Stimulated activated CD4-positive, alpha-beta T cell treated with anti-CD3 and anti-CD28 coated beads, Interleukin-2, amount 100 ng/mL, for 4 hours (primary cell): ENCODE measurements at regions not wholly inside any gene's neighbourhood (a gene's known extent, or its start where the extent isn't known, plus 50 kb on each side); places are given as distances from the start of the nearest gene placed in this dataset.
"Not testable (repeated sequence)": the region's sequence is repeated elsewhere in the genome, so short reads cannot be mapped to it uniquely, and the experiment has no call there.

Experiments used
- DNase-seq: peaks from one replicate; pipeline ENCODE4 v3.0.0-alpha.2; 2020; ENCODE audit warnings: low read depth

- no peak for DNase-seq
Measured at GRCh38 chr14:99004112-99004511, 267.9 kb downstream of the BCL11B start.

DNA sequence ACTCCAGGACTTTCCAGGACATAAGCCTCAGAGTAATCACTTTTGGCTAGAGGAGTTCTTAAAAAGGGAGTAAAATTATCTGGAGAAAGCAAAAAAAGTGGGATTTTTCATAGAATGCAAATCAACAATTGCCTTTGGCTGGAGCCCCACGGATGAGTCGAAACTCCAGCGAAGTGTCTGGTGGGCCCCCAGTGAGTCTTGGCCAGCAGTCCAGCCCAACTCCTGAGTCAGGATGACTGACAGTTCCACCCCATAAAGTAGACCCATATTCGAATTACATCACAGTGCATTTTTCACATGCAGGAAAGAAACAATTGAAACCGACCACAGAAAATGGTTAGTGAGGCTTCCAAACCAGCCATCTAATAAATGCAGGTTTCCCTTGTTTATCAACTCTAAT, 265.7 kb downstream of the BCL11B start:
- no peak for DNase-seq

- no peak for DNase-seq
Measured at GRCh38 chr14:99007795-99008194, 264.2 kb downstream of the BCL11B start.

DNA sequence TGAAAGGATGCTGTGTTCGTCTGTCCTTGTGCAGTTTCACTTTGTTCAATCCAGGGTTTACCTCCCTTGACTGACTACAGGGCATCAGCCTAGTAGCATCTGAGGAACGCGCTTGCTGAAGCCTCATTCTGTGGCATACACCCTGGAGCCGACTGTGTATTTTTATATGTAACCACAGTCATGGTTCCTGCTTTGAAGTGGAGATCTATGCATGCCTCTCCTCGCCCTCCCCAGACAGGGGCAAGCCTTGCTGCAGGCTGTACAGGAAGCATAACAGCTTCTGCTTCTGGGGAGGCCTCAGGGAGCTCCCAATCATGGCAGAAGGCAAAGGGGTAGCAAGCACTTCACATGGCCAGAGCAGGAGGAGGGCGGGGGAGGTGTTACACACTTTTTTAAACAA, 262.1 kb downstream of the BCL11B start:
- no peak for DNase-seq

DNA sequence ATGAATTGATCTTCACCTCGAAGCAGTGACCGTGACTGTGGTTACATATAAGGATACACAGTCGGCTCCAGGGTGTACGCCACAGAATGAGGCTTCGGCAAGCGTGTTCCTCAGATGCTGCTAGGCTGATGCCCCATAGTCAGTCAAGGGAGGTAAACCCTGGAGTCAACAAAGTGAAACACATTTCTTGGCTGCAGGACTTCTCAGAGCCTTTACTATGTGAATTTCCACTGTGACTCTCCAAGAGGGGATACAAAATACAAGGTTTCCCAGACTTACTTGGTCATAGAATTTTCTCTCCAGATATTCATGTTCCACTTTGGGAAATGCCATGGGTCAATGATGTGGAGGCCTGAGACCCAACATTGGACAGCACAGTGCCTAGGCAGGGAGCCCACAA, 260.6 kb downstream of the BCL11B start:
- no peak for DNase-seq

DNA sequence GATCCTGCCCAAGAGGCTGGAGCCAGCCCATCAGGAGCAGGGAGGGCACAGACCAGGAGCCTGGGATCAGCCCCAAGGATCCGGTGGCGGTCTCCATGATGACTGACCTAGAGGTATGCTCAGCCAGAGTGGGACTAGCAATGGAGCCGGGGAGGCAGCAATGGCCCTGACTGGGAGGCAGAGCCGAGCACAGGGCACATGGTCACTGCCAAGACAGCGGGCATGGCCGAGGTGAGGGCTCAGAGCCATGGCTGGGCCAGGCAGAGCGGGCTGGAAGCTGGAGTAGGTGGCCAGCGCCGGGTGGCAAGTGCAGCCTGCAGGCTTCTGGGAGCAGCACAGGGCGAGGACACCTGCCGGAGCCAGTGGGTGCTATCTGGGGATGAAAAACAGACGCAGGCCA, 259.3 kb downstream of the BCL11B start:
- no peak for DNase-seq

- DNase-seq: no peak
Measured at GRCh38 chr14:99015833-99016232, 256.2 kb downstream of the BCL11B start.

DNA sequence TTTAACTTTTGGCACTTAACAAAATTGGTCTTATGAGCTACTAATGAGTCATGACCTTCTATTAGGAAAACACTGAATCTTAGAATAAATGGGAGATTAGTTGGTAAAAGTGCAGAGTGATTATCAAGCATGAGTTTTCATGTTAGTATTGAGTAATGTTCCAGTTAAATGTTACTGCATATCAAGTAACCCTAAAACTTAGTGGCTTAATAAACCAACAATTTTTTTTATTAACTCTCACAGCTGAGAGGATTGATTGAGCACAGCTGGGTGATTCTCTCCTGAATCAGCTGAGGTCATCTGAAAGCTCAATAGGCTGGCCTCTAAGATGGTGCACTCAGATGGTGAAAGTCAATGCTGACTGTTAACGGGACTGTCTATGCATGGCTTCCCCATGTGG, 248.6 kb downstream of the BCL11B start:
- no peak for DNase-seq

GRCh38 chr14:99024926-99025325, 247.1 kb downstream of the BCL11B start:
- no peak for DNase-seq

DNA sequence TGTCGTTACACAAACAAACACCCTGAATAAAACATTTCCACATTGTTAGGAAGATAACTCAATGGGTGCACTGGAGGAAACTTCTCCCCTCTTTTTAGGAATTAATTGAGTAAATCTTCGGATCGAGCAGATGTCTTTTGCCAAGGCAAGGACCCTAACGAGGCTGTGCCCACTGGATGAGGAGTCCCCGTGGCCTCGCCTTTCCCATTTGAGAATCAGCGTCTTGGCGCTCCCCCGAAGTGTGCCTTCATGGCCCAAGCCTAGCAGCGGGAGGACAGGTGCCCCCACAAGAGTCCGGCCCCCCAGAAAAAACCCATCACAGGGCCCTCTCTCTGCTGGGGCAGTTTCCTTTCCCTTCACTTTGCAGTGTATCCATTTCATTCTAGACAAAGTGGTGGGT, 246.6 kb downstream of the BCL11B start:
- DNase-seq: no peak

DNA sequence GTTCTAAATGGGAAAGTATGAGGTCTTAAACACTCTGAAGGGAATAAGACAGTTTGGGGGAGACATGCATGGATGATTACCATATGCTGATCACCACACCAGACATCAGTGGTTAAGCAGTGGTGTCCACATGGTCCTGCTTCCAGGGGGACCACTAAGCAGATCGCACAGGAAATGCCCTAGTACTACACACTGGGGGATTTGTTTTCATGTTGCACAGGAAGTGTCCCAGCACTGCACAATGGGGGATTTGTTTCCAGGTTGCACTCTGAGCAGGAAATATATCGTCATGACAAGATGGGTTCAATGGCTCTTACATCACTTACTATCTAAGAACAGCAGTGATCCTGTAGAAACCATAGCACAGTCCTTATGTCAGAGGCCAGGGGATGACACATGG, 245.5 kb downstream of the BCL11B start:
- DNase-seq: no peak

GRCh38 chr14:99028041-99028440, 244.0 kb downstream of the BCL11B start:
- DNase-seq: no peak

DNA sequence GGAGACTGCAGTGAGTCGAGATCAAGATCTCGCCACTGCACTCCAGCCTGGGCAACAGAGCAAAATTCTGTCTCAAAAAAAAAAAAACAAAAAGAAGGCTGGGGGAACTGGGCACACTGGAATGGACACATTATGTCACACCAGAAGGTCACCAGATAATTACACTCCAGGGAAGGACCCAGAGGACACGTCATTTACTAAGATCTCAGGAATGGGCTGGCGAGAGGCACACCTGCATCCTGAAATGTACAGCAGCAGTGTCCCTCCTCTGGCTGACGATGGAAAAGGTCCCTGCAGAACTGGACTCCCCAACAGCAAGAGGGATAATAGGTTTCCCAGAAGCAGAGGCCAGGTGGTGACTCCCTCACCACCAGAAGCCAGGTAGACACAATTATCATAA, 243.5 kb downstream of the BCL11B start:
- no peak for DNase-seq

DNA sequence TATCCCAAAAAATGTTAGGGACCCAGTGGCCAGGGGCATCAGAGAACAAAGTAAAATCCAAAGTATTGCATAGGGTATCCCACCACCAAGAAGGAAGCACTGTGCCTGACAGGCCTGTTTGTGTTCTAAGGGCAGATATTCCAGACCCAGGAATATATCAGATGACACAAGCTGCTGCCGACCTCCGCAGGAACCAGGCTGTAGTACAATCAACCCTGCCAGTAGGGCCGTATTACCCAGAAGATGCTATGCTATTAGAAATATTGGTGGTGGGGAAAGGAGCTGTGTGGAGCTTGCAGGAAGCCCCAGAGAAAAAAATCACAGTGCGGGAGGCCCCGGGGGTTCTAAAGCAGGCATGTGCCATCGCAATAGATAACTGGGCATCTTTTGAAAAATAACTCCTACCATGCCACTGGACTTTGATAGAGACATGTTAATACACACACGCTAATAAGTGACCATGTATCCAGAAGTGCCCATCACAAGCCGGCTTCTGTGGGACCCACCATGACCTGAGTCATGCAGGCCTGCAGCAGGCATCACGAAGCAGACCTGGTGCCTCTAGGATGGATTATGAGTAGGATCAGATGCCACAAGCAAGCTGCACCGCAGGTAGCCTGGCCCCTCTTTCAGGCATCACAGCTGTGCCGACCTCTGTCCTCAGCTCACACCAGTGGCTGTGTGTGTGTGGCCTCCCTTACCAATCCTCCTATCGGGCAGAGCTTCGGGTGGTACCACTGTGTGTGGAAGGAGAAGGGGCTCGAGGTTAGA, 242.7 kb downstream of the BCL11B start:
- DNase-seq: no peak

DNA sequence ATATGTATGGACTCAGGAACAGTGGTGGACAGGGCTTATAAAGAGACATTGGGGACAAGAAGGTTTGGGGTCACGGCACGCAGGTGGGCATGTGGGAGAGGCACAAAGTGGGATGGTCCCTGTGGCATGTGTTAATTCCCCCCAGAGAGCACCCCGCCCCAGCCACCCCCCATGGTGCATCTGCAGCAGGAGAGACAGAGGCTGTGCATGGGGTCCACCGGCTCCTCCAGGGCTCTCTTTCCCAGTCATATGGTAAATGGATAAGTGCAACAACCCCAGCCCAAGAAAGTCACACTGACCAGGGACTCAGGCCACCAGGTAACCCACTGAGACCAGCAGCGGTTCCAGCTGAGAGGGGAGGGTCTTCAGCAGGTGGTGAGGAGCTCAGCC, 242.1 kb downstream of the BCL11B start:
- DNase-seq: no peak

GRCh38 chr14:99030454-99030853, 241.5 kb downstream of the BCL11B start:
- no peak for DNase-seq

DNA sequence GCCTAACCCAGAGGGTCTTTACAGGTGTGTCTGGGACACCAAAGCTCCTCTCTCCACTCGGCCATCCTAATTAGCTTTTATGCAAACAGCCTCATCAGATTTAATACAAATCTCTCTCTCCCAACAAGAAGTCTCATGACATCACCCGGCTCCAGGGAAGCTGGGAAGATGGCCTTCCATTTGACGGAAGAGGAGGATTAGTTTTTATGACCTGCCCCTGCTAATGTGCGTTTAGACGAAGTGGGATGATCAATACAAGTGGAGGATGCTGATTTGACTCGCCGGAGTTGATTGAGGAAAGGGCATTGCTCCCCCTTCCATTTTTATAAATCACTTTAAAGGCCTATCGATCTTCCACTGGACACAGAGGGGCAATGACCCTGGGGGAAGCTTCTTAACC, 239.2 kb downstream of the BCL11B start:
- no peak for DNase-seq

DNA sequence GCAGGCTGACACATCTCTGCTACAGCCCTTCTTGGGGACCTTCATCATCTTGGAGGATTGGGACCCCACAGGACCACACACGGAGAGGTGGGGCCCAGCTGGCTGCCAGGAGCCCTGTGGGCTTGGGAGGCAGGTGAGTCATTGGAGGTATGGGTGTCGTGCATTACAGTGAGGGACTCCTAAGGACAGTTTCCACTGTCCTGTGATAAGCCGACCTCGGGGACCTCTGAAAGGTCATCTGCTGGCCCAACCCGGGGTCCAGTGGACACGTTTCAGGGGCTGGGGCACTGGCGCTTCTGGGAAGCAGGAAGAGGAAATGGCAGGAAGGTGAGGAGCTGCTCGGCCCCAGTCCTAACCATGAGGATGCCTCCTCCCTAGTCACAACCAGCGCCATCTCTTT, 238.0 kb downstream of the BCL11B start:
- DNase-seq: no peak

DNA sequence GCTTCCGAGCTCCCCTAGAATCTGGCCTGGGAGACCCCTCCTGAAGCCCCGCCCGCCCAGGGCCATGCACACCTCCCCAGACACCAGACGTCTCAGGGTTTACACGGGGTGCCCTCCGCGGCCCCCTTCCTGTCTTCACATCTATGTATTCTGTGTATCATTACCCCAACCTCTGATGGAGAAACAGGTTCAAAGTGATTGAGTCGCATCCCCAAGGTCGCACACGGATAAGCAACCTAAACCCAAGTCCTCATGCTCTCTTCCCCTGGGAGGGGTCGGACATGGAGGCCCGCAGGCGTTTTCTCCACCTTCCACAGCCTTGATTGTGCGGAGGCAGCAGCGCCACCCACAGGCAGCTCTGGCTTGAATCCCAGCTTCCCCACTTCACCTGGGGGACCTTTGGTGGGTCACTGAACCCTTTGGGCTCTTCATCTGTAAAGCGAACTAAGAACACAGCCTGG, 237.3 kb downstream of the BCL11B start:
- DNase-seq: no peak

DNA sequence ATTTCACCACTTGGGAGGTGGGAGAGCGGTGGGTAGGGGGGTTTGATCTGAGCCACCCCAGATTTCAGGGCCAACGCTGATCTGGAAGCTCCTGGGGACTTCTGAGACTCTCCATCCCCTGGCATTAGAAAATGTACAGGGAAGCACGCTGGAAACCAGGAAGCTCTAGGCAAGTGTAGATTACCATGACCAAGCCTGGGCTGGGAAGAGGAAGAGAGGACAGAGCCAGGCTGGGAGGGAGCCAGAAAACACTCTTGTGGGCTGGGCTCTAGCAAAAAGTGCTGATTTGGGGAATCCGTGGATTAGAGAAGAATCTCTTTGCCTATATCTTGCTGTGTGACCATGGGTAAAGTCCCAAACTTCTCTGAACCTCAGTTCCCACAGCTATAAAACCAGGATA, 236.7 kb downstream of the BCL11B start:
- no peak for DNase-seq

- no peak for DNase-seq
Measured at GRCh38 chr14:99035712-99036610, 236.0 kb downstream of the BCL11B start.

DNA sequence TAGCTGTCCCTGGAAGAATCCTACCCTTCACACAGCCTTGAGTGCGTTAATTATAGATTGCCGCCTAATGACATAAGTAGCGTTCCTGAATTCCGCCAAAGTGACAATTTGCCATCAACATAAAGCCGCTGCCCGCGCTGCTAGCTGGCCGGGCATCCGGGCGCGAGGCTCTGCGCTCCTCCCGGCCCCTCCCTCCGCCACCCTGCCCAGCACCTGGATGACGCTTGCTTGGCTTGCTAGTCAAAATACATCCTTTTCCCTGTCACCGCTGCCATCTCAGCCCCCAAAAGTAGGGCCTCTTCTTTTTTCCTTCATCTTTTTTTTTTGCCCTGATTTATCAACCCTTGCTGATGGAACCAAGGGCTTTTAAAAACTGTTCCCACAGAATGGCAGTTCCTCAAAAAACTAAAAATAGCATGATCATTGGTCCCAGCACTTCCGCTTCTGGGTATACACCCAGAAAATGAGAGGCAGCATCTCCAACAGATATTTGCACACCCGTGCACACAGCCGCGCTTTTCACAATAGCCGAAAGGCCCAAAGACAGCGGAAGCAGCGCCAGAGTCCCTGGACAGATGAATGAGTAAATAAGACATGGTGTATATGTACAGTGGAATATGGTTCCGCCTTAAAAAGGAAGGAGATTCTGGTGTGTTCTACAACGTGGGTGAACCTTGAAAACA, 235.2 kb downstream of the BCL11B start:
- DNase-seq: no peak

GRCh38 chr14:99037326-99037725, 234.7 kb downstream of the BCL11B start:
- DNase-seq: not testable (repeated sequence)
